ENCODE measurements at regions not wholly inside any gene's neighbourhood (a gene's known extent, or its start where the extent isn't known, plus 50 kb on each side); places are given as distances from the start of the nearest gene placed in this dataset.

DNA sequence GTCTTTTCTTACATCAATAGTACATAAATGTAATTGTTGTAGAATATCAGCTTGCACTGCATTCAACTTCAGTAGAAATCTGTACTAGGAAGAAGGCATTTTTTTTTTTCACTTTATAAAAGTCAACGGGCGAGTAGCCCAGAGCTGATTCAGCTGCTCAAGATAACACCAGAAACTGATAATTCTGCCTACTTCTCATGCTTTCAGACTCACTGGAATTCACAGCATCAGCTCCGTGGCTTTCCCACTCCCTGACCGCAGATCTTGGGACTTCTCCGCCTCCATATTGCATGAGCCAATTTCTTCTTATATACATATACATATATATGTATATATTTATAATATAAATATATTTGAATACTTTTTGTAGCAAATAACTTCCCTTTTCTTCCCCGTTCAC, 263.1 kb upstream of the RXFP2 start:
- Histone ChIP-seq H3K4me2 (ENCODE audit: low read length) (no peak overlapping the region), H3K4me1 (ENCODE audit: insufficient read depth, low read length, poor library complexity, severe bottlenecking) (no peaks in the 10 kb centered on the region), H3K9me3 (ENCODE audit: low read length) (no peaks in the 10 kb centered on the region), H3K27ac (ENCODE audit: low read depth, low read length, poor library complexity, severe bottlenecking) (no peak overlapping the region), H2AFZ (ENCODE audit: low read length) (no peak overlapping the region), H3K4me3 (ENCODE audit: low read depth, low read length, poor library complexity, severe bottlenecking) (no peak overlapping the region), H3K9me2 (ENCODE audit: insufficient read depth, low read length) (no peaks in the 10 kb centered on the region), H4K20me1 (ENCODE audit: insufficient read depth, low read length) (no peaks in the 10 kb centered on the region), H3K36me3 (ENCODE audit: insufficient read depth, low read length) (no peaks in the 10 kb centered on the region), H3K79me2 (ENCODE audit: insufficient read depth, low read depth, low read length) (no peaks in the 10 kb centered on the region)
- no TSS peak for BruUV-seq (replicated peaks)
- ChIA-PET POLR2A (interaction anchor here (0.7 kb wide), 1 partner anchor 201 kb away, joined by 3 read pairs; no protein-coding TSS in a partner anchor), CTCF (ENCODE audit: unreplicated experiment) (no interaction called here)
- no peak for DNase-seq (ENCODE audit: low spot score)
- intact Hi-C loops (cut with micrococcal nuclease; ENCODE audit: unreplicated experiment): no loop called here
- no peak for TF ChIP-seq EZH2phosphoT487 (IDR thresholded peaks at IDR 0.05; ENCODE audit: borderline replicate concordance, low read depth, low read length)
- no peak for TF ChIP-seq CTCF (conservative IDR thresholded peaks at IDR 0.05; ENCODE audit: low read length)

GRCh38 chr13:31476753-31477152, 262.6 kb upstream of the RXFP2 start:
- BruUV-seq (replicated peaks): no TSS peak
- Histone ChIP-seq H3K27ac (ENCODE audit: low read depth, low read length, poor library complexity, severe bottlenecking) (no peak overlapping the region), H3K9me3 (ENCODE audit: low read length) (no peaks in the 10 kb centered on the region), H3K36me3 (ENCODE audit: insufficient read depth, low read length) (no peaks in the 10 kb centered on the region), H4K20me1 (ENCODE audit: insufficient read depth, low read length) (no peaks in the 10 kb centered on the region), H2AFZ (ENCODE audit: low read length) (no peak overlapping the region), H3K79me2 (ENCODE audit: insufficient read depth, low read depth, low read length) (no peaks in the 10 kb centered on the region), H3K9me2 (ENCODE audit: insufficient read depth, low read length) (no peaks in the 10 kb centered on the region), H3K4me1 (ENCODE audit: insufficient read depth, low read length, poor library complexity, severe bottlenecking) (no peaks in the 10 kb centered on the region), H3K4me2 (ENCODE audit: low read length) (no peak overlapping the region), H3K4me3 (ENCODE audit: low read depth, low read length, poor library complexity, severe bottlenecking) (no peak overlapping the region)
- ChIA-PET CTCF (ENCODE audit: unreplicated experiment) (no interaction called here), POLR2A (interaction anchor here (0.7 kb wide), 1 partner anchor 200 kb away, joined by 3 read pairs; no protein-coding TSS in a partner anchor)
- no peak for DNase-seq (ENCODE audit: low spot score)
- TF ChIP-seq CTCF (conservative IDR thresholded peaks at IDR 0.05; ENCODE audit: low read length) (no peak), EZH2phosphoT487 (IDR thresholded peaks at IDR 0.05; ENCODE audit: borderline replicate concordance, low read depth, low read length) (no peak)
- intact Hi-C loops (cut with micrococcal nuclease; ENCODE audit: unreplicated experiment): no loop called here

- POLR2A ChIA-PET: no interaction called here
- Histone ChIP-seq H3K36me3 (ENCODE audit: insufficient read depth, low read length) (no peaks in the 10 kb centered on the region), H3K4me1 (ENCODE audit: insufficient read depth, low read length, poor library complexity, severe bottlenecking) (no peaks in the 10 kb centered on the region), H3K9me2 (ENCODE audit: insufficient read depth, low read length) (no peaks in the 10 kb centered on the region), H4K20me1 (ENCODE audit: insufficient read depth, low read length) (no peaks in the 10 kb centered on the region), H3K4me3 (ENCODE audit: low read depth, low read length, poor library complexity, severe bottlenecking) (no peak overlapping the region), H3K27ac (ENCODE audit: low read depth, low read length, poor library complexity, severe bottlenecking) (no peak overlapping the region), H2AFZ (ENCODE audit: low read length) (no peak overlapping the region), H3K9me3 (ENCODE audit: low read length) (no peaks in the 10 kb centered on the region), H3K4me2 (ENCODE audit: low read length) (no peak overlapping the region), H3K79me2 (ENCODE audit: insufficient read depth, low read depth, low read length) (no peaks in the 10 kb centered on the region)
- intact Hi-C loops (cut with micrococcal nuclease; ENCODE audit: unreplicated experiment): no loop called here
- CTCF ChIA-PET (ENCODE audit: unreplicated experiment): no interaction called here
- no peak for DNase-seq (ENCODE audit: low spot score)
- no TSS peak for BruUV-seq (replicated peaks)
- TF ChIP-seq CTCF (conservative IDR thresholded peaks at IDR 0.05; ENCODE audit: low read length): no peak
- TF ChIP-seq EZH2phosphoT487 (IDR thresholded peaks at IDR 0.05; ENCODE audit: borderline replicate concordance, low read depth, low read length): no peak
Observed at GRCh38 chr13:31477961-31478360, 261.4 kb upstream of the RXFP2 start.
